ENCODE measurements at regions not wholly inside any gene's neighbourhood (a gene's known extent, or its start where the extent isn't known, plus 50 kb on each side); places are given as distances from the start of the nearest gene placed in this dataset.

GRCh38 chr1:90347366-90347765, 352.5 kb downstream of the ZNF326 start:
- no peak for TF ChIP-seq MYC (IDR thresholded peaks at IDR 0.05; ENCODE audit: low read depth, low read length)
- no peak for TF ChIP-seq MAX (IDR thresholded peaks at IDR 0.05; ENCODE audit: low read depth, low read length)
- no peak for TF ChIP-seq CTCF (IDR thresholded peaks at IDR 0.05; ENCODE audit: low read depth, low read length)
- no peak for TF ChIP-seq POLR2A (IDR thresholded peaks at IDR 0.05; ENCODE audit: extremely low read depth, insufficient read length)
- DNase-seq (ENCODE audit: low read depth): peak; percentile 22
- no peak overlapping the region for H3K4me3 ChIP-seq (ENCODE audit: low read depth, low read length)

- DNase-seq (ENCODE audit: low read depth): no peak
- TF ChIP-seq POLR2A (IDR thresholded peaks at IDR 0.05; ENCODE audit: extremely low read depth, insufficient read length) (no peak), MAX (IDR thresholded peaks at IDR 0.05; ENCODE audit: low read depth, low read length) (no peak), MYC (IDR thresholded peaks at IDR 0.05; ENCODE audit: low read depth, low read length) (no peak), CTCF (IDR thresholded peaks at IDR 0.05; ENCODE audit: low read depth, low read length) (no peak)
- no peak overlapping the region for H3K4me3 ChIP-seq (ENCODE audit: low read depth, low read length)
Measured at GRCh38 chr1:90346757-90347156, 351.8 kb downstream of the ZNF326 start.

GRCh38 chr1:90346349-90346748, 351.4 kb downstream of the ZNF326 start:
- H3K4me3 ChIP-seq (ENCODE audit: low read depth, low read length): no peak overlapping the region
- no peak for DNase-seq (ENCODE audit: low read depth)
- TF ChIP-seq MYC (IDR thresholded peaks at IDR 0.05; ENCODE audit: low read depth, low read length): no peak
- TF ChIP-seq CTCF (IDR thresholded peaks at IDR 0.05; ENCODE audit: low read depth, low read length): no peak
- TF ChIP-seq POLR2A (IDR thresholded peaks at IDR 0.05; ENCODE audit: extremely low read depth, insufficient read length): no peak

- DNase-seq (ENCODE audit: low read depth): no peak
- no peak overlapping the region for H3K4me3 ChIP-seq (ENCODE audit: low read depth, low read length)
- TF ChIP-seq MAX (IDR thresholded peaks at IDR 0.05; ENCODE audit: low read depth, low read length) (no peak), CTCF (IDR thresholded peaks at IDR 0.05; ENCODE audit: low read depth, low read length) (no peak), MYC (IDR thresholded peaks at IDR 0.05; ENCODE audit: low read depth, low read length) (no peak), POLR2A (IDR thresholded peaks at IDR 0.05; ENCODE audit: extremely low read depth, insufficient read length) (no peak)
Measured at GRCh38 chr1:90344963-90345730, 350.2 kb downstream of the ZNF326 start.

- no peak for DNase-seq (ENCODE audit: low read depth)
- no peak for TF ChIP-seq MAX (IDR thresholded peaks at IDR 0.05; ENCODE audit: low read depth, low read length)
- TF ChIP-seq MYC (IDR thresholded peaks at IDR 0.05; ENCODE audit: low read depth, low read length): no peak
- no peak for TF ChIP-seq CTCF (IDR thresholded peaks at IDR 0.05; ENCODE audit: low read depth, low read length)
- no peak for TF ChIP-seq POLR2A (IDR thresholded peaks at IDR 0.05; ENCODE audit: extremely low read depth, insufficient read length)
- no peak overlapping the region for H3K4me3 ChIP-seq (ENCODE audit: low read depth, low read length)
Measured at GRCh38 chr1:90341516-90341915, 346.6 kb downstream of the ZNF326 start.
